ENCODE measurements at regions not wholly inside any gene's neighbourhood (a gene's known extent, or its start where the extent isn't known, plus 50 kb on each side); places are given as distances from the start of the nearest gene placed in this dataset.

DNA sequence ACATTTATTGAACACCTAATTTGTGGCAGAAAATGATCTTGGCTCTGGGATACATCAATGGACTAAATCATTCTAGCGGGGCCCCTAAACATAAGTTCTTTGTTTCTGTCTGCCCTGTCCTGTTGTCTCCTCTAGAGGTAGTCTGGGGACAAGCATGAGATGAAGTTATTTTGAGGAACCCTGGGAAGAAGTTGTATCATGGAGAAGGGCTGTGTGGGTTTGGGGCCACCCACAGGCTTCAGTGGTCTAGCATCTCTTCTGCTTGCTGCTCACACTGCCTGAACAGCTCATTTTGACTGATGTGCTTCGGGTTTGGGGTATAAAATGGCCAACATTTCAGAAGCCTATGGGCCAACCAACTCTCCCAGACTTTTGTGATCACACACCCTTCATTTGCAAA, 50.3 kb upstream of the OSBPL11 start:
- no peak overlapping the region for H3K27ac ChIP-seq (ENCODE audit: low read length)
- no peak overlapping the region for H3K4me3 ChIP-seq (ENCODE audit: low read length)
- H3K79me2 ChIP-seq (ENCODE audit: low read length), result no peaks in the 10 kb centered on the region
- H3K4me2 ChIP-seq (ENCODE audit: low read length), result no peak overlapping the region
- no peak overlapping the region for H2AFZ ChIP-seq (ENCODE audit: low read depth, low read length)
- no peaks in the 10 kb centered on the region for H3K9me3 ChIP-seq (ENCODE audit: insufficient read depth, low read length)
- TF ChIP-seq, protein P1, sequence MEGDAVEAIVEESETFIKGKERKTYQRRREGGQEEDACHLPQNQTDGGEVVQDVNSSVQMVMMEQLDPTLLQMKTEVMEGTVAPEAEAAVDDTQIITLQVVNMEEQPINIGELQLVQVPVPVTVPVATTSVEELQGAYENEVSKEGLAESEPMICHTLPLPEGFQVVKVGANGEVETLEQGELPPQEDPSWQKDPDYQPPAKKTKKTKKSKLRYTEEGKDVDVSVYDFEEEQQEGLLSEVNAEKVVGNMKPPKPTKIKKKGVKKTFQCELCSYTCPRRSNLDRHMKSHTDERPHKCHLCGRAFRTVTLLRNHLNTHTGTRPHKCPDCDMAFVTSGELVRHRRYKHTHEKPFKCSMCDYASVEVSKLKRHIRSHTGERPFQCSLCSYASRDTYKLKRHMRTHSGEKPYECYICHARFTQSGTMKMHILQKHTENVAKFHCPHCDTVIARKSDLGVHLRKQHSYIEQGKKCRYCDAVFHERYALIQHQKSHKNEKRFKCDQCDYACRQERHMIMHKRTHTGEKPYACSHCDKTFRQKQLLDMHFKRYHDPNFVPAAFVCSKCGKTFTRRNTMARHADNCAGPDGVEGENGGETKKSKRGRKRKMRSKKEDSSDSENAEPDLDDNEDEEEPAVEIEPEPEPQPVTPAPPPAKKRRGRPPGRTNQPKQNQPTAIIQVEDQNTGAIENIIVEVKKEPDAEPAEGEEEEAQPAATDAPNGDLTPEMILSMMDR (IDR thresholded peaks at IDR 0.05; ENCODE audit: low read depth, low read length), result no peak
- no peak for TF ChIP-seq EZH2phosphoT487 (IDR thresholded peaks at IDR 0.05; ENCODE audit: low read depth)
- H3K4me1 ChIP-seq (ENCODE audit: low read length), result peaks cover 7% of the 10 kb centered on the region; the same call in 1 of the 2 replicates
- no peaks in the 10 kb centered on the region for H4K20me1 ChIP-seq (ENCODE audit: insufficient read depth, low read length)
- no peaks in the 10 kb centered on the region for H3K27me3 ChIP-seq (ENCODE audit: low read depth, low read length)
- no peak overlapping the region for H3K9ac ChIP-seq (ENCODE audit: low read length)
- no peaks in the 10 kb centered on the region for H3K36me3 ChIP-seq (replicated peaks; ENCODE audit: low read depth, low read length)

DNA sequence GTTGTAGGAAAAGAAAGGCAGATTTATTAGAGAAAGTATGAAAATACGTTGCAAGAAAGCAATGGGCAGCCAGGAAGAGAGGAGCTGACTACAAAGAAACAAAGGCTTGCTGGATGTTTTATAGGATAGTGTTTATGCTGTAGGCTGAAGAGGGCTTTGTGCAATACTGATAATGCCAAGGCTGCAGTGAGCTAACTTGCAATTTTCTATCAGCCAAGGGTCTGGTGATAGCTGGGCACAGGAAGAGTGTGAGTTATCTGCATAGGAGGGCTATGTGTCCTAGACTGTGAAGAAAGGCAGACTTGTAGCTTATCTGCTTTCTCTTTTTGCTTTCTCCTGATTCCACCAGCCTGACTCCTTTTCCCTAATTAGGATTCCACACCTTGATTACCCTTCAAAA, 51.3 kb upstream of the OSBPL11 start:
- no peak overlapping the region for H3K4me3 ChIP-seq (ENCODE audit: low read length)
- no peaks in the 10 kb centered on the region for H3K9me3 ChIP-seq (ENCODE audit: insufficient read depth, low read length)
- no peaks in the 10 kb centered on the region for H3K36me3 ChIP-seq (replicated peaks; ENCODE audit: low read depth, low read length)
- H3K4me1 ChIP-seq (ENCODE audit: low read length), result peaks cover 7% of the 10 kb centered on the region; the same call in 1 of the 2 replicates
- H3K79me2 ChIP-seq (ENCODE audit: low read length), result no peaks in the 10 kb centered on the region
- H3K4me2 ChIP-seq (ENCODE audit: low read length), result no peak overlapping the region
- no peaks in the 10 kb centered on the region for H3K27me3 ChIP-seq (ENCODE audit: low read depth, low read length)
- H4K20me1 ChIP-seq (ENCODE audit: insufficient read depth, low read length), result no peaks in the 10 kb centered on the region
- no peak overlapping the region for H2AFZ ChIP-seq (ENCODE audit: low read depth, low read length)
- no peak for TF ChIP-seq EZH2phosphoT487 (IDR thresholded peaks at IDR 0.05; ENCODE audit: low read depth)
- TF ChIP-seq, protein P1 (IDR thresholded peaks at IDR 0.05; ENCODE audit: low read depth, low read length), result no peak
- H3K27ac ChIP-seq (ENCODE audit: low read length), result no peak overlapping the region
- no peak overlapping the region for H3K9ac ChIP-seq (ENCODE audit: low read length)

DNA sequence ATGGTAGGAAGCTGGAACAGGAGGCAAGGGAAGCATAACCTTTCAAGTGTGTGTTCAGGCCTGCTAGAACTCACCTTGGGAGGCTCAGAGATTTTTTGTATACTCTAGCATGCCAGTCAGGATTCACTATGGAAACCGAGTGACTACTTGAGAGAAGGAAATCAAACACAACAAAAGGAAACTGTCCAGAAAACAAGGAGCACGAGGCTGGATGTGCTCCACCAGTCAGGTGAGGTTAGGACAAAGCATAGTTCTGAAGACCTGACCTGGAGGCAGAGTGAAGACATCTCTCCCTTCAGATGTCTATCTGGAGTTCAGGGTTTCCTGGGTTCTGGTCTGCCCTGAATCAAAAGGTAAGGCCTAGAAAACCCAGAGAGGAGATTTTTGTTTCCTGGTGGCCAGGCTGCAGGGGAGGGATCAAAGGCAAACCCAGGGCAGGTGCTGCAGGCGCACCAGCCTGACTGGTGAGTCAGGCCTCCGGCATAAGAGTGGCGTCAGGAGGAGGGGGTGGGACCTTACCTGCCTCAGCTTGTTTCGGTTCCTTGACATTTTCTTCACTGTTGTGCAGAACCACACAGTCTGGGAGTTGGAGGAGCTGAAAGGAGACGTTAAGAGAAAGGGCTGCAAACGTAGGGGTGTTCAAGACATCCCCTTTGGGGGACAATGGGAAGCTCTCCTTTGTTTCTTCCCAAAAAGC, 52.2 kb upstream of the OSBPL11 start:
- Histone ChIP-seq H3K4me1 (ENCODE audit: low read length) (peaks cover 7% of the 10 kb centered on the region; the same call in 1 of the 2 replicates), H3K79me2 (ENCODE audit: low read length) (no peaks in the 10 kb centered on the region), H3K9me3 (ENCODE audit: insufficient read depth, low read length) (no peaks in the 10 kb centered on the region), H3K27me3 (ENCODE audit: low read depth, low read length) (no peaks in the 10 kb centered on the region), H2AFZ (ENCODE audit: low read depth, low read length) (0 out of 2 replicates have a peak overlapping the region, but pooled peaks have one; percentile 64), H3K4me2 (ENCODE audit: low read length) (no peak overlapping the region), H4K20me1 (ENCODE audit: insufficient read depth, low read length) (no peaks in the 10 kb centered on the region), H3K27ac (ENCODE audit: low read length) (no peak overlapping the region), H3K4me3 (ENCODE audit: low read length) (no peak overlapping the region), H3K9ac (ENCODE audit: low read length) (no peak overlapping the region), H3K36me3 (replicated peaks; ENCODE audit: low read depth, low read length) (no peaks in the 10 kb centered on the region)
- TF ChIP-seq EZH2phosphoT487 (IDR thresholded peaks at IDR 0.05; ENCODE audit: low read depth), result no peak
- TF ChIP-seq, protein P1 (IDR thresholded peaks at IDR 0.05; ENCODE audit: low read depth, low read length), result no peak

DNA sequence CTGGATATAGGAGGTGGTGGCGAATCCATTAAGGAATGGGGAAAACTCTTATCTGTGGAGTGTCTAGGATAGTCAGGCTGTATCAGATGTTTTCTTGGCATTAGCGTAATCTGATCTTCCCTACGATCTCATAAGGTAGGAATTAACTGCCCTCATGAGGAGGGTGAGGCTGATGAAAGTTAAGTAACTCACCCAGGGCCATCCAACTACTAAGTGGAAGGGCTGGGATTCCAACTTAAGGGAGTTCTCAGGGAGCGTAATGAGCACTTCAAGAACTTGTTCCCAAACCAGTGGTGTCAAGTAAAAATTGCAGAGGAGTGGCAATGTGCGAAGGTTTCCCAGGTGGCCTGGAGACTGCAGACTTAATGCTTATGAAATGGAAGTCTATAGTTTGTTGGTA, 55.9 kb upstream of the OSBPL11 start:
- no peaks in the 10 kb centered on the region for H3K27me3 ChIP-seq (ENCODE audit: low read depth, low read length)
- no peak overlapping the region for H3K27ac ChIP-seq (ENCODE audit: low read length)
- no peak overlapping the region for H2AFZ ChIP-seq (ENCODE audit: low read depth, low read length)
- no peaks in the 10 kb centered on the region for H3K9me3 ChIP-seq (ENCODE audit: insufficient read depth, low read length)
- no peaks in the 10 kb centered on the region for H4K20me1 ChIP-seq (ENCODE audit: insufficient read depth, low read length)
- TF ChIP-seq EZH2phosphoT487 (IDR thresholded peaks at IDR 0.05; ENCODE audit: low read depth), result no peak
- TF ChIP-seq, protein P1 (IDR thresholded peaks at IDR 0.05; ENCODE audit: low read depth, low read length), result no peak
- H3K4me3 ChIP-seq (ENCODE audit: low read length), result no peak overlapping the region
- H3K79me2 ChIP-seq (ENCODE audit: low read length), result no peaks in the 10 kb centered on the region
- H3K9ac ChIP-seq (ENCODE audit: low read length), result no peak overlapping the region
- no peaks in the 10 kb centered on the region for H3K36me3 ChIP-seq (replicated peaks; ENCODE audit: low read depth, low read length)
- peaks cover 7% of the 10 kb centered on the region; the same call in 1 of the 2 replicates for H3K4me1 ChIP-seq (ENCODE audit: low read length)
- H3K4me2 ChIP-seq (ENCODE audit: low read length), result no peak overlapping the region
